GM18858 (cell line): ENCODE measurements at regions not wholly inside any gene's neighbourhood (a gene's known extent, or its start where the extent isn't known, plus 50 kb on each side); places are given as distances from the start of the nearest gene placed in this dataset.
A peak's percentile ranks its signal among the peaks of the same experiment; 100 is the strongest.
"Not testable (repeated sequence)": the region's sequence is repeated elsewhere in the genome, so short reads cannot be mapped to it uniquely, and the experiment has no call there.

Experiments
- ATAC-seq: cut with Tn5 transposase; IDR thresholded peaks from one replicate; pipeline ENCODE4 v1.9.1; 2021; ENCODE audit not compliant: unreplicated experiment

DNA sequence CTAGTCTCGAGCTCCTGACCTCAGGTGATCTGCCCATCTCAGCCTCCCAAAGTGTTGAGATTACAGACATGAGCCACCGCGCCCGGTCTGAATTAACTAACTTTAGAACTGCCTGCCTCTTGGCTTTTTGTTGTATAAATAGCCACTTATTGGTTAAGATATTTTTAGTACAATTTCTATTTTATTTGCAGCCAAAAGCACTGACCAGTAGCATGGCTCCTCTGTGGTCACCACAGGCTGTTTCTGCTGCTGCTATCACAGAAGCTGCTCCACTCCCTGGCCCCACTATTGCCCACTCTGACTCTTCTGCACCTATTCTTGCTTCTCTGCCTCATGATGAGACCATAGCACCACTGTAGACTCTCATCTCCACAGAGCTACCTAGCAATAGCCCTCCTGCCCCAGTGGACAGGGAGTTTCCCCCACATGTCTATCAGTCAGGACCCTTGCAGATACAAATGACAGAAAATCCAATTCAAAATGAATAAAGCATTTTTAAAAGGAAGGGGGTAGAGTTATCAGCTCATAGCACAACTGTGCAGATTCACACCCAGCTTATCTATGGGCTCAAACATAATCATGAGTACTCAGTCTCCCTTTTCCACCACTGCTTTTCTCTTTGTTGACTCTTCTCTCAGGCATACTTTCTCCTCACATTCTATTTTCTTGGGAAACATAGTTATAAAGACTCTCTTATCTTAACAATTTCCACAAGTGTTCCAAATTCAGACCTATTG lies 151.8 kb upstream of the EPB41L4A start:
- ATAC-seq, result no peak

DNA sequence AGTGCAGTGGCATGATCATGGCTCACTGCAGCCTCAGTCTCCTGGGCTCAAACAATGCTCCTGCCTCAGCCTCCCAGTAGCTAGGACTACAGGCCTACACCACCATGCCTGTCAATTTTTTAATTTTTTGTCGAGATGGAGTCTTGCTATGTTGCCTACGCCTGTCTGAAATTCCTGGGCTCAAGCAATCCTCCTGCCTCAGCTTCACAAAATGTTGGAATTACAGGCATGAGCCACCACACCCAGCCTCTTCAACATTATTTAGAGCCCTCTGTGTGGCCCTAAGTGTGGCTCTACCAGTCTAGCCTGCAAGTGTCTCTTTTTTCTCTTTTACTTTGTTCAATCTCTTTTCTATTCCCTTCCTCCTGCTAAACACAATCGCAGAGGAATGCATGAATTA lies 154.4 kb upstream of the EPB41L4A start:
- no peak for ATAC-seq

DNA sequence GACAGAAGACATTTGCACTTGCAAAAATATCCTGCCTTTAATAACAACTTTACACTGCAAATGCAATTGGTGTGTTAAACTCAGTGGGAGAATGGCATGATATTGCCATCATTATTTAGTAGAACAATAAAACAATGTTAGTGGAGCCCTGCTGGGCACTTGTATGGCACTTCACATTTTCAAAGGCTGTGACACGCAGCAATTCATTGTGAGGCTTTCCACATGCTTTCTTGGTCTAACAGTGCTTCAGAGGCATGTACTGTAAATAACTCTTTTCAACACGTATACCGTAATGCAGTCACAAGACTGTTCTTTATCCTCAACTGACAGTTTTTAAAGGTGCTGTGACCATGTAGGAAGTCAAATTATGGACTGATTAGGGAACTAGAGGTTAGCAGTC lies 155.5 kb upstream of the EPB41L4A start:
- no peak for ATAC-seq

DNA sequence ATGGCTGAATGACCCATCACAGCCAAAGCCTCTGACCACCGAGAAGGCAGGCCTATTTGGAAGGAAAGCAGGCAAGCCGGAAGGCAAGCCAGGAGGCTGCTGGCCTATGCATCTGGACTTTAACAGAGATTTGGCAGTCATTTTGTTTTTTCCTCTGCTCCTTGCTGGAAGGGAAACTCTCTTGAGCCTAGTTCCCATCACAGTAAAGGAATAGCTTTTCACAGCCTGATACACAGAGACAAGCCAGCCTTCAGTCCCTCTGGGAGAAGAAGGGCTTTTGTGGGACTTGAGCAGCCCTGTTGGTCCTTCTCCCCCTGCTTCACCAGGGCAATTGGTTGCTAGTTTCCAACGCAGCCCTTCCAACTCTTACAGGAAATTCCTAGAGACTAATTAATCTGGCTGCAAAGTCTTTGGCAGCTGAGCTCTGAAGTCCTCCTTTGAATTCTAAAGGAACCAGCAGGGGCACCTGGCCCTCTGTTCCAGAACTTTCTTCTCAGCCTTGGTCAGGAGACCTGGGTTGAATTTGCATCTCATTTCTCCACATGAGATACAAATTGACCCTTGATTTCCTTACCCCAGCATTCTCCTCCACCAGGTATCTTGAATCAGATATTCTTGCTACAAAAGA lies 157.3 kb upstream of the EPB41L4A start:
- ATAC-seq, result no peak

DNA sequence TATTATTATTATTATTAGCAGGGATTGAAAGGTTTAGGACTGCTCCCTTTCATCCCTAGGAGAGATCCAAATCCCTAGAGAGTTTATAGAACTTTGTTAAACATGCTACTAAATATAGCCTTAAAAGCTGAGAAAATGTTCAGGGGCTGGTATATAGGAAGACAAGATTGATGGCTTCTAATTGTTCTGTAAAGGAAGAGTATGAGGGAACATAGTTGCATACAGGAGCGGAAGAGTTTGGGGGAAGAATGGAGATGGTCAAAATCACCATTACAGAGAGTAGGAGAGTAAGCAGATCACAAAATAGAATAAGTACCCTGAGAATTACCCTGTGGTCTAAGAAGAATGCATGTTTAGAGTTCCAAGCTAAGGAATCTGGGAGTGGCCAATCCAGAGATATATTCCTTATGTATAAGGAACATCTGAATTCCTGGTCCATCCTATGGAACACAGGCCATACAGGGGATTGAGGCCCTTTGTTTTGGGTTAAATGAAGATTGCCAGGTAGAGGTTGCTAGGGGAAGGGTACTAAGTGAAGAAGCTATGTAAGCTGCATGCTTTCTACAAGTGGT lies 158.0 kb upstream of the APC start:
- no peak for ATAC-seq

DNA sequence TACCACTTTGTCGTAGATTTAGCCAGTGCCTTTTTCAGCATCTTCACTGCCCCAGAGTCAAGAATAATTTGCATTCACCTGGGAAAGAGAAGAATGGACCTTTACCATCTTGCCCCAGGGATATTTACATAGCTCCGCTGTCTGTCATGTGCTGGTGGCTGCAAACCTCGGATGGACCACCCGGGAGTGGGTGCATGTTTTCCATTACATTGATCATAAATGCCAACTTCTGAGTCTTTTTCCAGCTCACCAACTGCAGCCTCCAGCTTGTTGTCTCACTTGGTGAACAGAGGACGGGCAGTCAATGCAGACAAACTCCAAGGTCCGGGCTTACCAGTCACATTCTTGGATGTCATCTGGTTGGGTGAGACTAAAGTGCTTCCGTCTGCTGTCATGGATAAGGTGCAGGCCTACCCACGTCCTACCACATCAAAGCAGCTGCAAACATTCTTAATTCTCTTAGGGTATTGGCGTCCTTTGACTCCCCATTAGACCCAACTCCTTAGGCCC lies 155.8 kb upstream of the APC start:
- no peak for ATAC-seq

DNA sequence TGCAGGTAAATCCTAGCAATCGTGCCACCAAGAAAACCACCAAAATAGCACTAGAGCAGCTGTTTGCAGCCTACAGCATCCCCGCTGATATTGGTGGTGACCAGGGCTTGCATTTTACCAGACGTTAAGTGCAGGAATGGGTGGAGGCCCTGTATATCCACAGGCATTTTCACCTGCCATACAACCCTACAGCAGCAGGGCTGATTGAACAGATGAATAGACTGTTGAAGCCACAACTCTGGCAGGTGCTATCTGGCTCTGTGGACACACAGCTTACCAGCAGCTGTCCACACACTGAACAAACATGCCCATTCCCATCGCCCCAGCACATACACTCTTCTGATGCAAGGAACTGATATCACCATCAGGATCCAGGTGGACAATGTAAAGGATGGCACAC lies 154.5 kb upstream of the APC start:
- no peak for ATAC-seq

DNA sequence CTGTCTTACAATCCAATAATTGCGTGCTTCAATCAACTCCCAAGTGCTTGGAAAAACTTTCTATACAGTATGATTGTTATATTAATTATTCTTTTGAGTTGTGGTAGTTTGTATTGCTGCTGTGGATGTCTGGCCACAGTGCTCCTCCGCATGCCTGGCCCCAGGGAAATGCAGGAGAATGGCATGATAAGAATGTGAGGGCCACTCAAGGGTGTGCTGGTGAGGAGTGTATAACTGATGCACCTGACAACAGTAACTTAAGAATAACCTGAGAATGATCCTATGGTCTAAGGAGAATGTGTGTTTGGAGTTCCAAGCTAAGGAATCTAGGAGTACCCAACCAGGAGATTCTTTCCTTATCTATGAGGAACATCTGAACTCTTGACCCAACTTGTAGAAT lies 152.9 kb upstream of the APC start:
- no peak for ATAC-seq

DNA sequence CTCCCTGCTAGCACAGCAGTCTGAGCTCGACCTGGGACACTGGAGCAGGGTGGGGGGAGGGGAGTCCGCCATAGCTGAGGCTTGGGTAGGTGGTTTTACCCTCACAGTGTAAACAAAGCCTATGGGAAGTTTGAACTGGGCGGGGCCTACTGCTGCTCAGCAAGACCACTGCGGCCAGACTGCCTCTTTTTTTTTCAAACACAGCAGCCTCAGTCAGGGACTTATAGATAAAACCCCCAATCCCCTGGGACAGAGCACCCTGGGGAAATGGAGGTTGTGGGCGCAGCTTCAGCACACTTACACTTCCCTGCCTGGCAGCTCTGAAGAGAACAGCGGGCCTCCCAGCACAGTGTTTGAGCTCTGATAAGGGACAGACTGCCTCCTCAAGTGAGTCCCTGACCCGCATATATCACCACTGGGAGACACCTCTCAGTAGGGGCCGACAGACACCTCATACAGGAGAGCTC lies 151.1 kb upstream of the APC start:
- no peak for ATAC-seq

DNA sequence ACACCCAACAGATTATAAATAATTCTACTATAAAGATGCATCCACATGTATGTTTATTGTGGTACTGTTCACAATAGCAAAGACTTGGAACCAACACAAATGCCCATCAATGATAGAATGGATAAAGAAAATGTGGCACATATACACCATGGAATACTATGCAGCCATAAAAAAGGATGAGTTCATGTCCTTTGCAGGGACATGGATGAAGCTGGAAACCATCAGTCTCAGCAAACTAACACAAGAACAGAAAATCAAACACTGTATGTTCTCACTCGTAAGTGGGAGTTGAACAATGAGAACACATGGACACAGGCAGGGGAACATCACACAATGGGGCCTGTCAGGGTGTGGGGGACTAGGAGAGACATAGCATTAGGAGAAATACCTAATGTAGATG lies 146.8 kb upstream of the APC start:
- ATAC-seq, result not testable (repeated sequence)

DNA sequence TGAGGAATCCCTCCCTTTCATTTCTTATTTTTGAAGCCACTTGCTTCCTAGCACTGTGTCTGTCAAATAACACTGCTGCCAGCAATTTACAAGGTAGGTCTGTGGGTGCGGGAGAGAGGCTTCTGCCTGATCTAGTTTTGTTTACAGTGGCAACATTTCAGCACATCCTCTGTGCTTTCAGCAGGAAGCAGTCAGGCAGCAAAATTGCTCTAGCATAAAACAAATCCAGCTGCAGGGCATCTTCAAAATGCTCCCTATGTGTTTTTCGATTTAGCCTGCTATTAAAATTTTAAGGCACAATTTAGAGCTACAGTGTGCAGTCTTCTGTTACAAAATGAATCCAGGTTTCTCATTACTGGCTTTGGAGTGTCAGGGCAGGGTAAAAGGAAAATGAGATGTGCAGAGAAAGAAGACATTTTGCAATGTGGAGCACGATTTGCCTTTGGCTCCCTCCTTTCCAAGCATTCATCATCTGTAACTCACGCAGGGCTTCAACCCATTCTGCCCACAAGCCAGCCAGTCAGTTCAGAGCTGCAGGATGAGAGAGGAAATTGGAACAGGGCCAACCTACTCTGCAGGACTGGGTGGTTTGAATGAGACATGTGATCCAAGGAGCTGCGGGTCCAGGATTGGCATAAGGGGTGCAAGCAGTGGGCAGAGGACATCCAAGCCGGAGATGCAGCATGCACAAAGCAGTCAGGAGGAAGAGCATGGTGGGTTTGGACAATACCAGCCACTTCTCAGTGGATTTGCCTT lies 143.4 kb upstream of the APC start:
- no peak for ATAC-seq

DNA sequence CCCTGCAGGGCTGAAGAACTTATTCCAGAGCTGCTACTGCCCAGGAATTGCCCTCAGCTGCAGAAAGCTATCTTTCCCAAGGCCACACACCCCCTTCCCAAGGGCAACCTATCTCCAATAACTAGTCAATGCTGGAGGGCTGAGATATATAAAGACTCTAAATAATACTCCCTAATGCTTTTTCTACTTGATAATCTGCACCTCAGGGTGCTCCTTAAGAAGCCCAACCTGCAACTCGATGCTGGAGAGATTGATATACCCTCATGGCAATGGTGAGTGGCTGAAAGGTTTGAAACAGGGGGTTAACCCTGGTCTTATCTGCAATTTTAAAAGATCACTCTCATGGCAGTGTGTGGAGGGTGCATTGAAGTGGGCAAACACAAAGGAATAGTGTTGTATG lies 142.7 kb upstream of the APC start:
- ATAC-seq, result no peak

DNA sequence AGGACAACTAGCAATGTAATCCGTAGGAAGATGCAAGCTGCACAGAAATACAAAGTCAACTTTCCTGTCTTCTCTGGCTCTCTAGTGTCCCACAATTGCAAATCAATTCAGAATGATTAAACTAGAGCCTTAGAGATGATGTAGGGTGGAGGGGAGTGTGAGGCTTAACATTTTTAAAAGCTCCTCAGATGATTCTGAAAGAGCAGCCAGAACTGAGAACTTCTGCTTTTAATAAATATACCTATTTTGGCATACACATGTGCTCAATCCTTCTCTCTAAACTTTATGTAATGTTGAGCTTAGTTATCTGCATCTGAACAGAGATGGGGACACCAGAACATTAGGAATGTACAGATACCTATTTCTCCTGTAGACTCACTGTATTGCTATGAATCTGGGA lies 139.9 kb upstream of the APC start:
- no peak for ATAC-seq

DNA sequence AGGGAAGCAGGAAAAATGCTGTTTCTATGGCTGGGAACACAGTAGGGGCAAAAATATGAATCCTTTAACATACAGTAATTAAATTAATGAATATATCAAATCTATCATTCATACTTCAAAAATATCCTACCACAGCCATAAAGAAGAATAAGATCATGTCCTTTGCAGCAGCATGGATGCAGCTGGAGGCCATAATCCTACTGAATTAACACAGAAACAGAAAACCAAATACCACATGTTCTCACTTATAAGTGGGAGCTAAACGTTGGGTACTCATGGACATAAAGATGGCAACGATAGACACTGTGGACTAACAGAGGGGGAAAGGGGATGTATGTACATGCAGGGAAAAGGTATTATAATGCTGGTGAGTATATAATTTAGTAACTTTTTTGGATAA lies 137.2 kb upstream of the APC start:
- ATAC-seq, result not testable (repeated sequence)

DNA sequence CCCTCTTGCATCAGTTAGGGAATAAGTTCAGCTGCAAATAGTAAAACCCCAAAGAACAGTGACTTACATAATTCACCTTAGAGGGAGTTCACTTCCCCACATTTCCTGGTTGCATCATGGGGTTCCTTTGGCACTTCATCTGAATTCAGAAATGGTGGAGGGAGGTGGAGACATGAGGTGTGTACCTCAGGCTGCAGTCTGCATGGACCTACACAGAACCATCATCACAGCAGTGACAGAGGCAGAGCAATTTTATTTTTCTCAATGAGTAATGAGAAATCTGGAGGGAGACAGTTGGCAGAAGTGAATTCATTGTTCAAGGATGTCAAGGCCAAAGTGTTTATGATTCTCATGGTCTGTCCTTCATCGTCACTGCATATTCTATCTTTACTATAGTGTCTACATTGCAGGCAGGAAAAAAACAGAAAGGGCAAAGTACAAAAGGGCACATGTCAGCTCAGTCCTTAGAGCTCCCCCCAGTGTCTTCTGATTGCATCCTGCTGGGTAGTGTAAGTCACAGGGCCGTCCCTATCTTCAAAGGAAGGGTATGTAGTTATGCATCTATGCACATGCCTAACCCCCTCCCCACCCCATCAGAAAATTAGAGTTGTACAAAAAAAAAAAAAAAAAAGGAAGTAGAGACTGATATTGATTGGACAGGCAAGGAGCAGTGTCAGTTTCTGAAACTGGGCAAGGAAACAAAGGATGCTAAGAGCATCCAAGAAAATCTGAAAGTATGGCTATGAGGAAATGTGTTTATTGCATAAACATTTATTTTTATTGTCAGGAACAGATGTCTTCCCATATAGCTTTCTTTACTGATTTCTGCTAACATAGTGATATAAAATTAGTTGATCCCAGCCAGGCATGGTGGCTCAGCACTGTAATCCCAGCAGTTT lies 132.7 kb upstream of the APC start:
- peak; percentile 40 for ATAC-seq

DNA sequence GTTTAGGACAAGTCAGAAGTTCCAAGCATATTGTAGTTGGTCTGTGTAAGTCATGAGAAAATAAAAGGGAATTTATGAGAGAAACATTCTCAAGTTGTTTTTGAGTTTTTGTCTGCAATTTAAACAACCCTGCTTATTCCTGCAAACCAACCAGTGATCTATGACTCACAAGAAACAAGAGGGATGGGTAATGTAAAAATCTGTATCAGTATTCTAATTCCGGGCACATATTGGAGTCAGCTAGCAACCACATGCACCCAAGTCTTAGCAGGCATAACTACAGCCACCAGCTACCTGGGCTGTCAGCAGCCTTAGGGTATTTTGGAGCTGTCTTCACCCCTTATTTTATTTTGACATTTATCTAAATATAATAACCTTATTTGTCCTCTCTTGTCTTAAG lies 128.7 kb upstream of the APC start:
- ATAC-seq, result no peak

DNA sequence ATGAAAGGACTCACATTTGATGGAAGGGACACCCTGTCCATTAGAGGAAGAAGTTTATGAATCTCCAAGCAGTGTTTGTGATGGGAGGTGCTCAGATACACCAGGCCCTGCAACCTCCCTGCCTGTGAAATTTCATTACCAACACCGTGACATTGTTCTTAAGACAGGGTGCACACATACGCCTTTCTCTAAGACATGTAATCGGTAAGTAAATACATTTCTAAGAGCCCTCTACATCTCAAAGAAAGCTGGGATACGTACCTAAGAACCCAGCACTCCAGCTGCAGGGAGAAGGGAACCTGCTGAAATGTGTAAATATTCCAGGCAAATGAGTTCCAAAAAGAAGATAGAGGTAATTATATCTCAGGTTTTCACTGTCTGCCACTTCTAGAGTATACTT lies 125.0 kb upstream of the APC start:
- ATAC-seq, result no peak

DNA sequence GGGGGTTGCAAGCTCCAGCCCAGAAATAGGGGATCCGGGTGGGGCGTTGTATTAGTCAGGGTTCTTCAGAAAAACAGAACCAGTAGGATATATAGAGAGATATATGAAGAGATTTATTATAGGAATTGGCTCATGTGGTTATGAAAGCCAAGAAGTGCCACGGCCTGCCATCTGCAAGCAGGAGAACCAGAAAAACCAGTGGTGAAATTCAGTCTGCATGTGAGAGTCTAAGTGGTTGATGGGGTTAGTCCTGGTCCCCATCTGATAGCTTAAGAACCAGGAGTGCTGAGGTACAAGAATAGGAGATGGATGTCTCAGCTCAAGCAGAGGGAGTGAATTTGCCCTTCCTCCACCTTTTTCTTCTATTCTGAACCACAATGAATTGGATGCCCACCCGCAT lies 123.4 kb upstream of the APC start:
- ATAC-seq, result no peak

DNA sequence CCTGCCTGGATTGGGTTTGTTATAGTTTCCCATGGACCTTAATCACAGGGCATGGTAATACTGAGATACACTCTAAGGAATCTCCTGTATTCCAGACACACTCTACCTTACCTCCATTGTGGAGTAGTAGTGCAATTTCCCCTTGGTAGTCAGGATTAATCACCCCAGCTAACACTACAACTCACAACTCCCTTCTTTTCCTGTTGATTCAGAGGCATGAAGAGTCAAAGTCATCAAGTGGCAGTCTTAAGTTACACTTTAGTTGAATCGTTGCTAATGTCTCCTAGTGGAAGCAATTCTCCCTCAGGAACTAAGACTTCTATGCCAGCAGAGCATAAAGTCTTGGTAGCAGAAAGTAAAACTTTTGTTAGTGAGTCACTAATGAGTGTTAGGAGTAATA lies 122.7 kb upstream of the APC start:
- no peak for ATAC-seq

DNA sequence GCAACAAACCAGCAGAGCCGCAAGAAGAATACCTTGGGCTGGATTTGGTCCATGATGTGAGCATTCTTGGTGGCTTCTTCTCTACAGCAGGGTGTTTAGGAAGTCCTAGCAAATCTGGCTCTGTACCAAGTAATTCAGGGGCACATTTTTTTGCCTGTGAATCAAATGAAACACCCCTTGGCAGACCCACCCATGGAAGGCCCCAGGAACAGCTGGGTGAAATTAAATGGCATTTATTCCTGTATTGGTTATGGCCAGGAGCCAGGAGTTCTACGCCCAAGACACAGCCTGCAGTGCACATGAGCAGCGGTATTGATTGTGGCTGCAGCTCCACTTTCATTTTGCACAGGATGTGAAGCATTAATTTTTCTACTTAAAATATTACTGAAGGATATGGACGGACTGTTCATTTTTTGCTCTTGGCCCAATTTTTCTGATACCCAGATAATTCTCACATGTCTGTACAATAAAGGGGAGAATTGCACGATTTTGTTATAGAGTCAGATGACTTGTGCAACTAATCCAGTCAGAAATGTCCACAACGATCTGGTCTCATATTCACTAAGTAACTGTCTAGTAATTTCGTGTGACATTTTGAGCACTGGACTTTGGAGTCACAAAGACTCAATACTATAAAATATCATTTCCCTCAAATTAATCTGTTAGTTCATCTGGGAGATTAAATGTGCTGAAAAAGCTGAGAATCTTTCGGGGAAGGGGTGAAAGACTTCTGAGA lies 120.7 kb upstream of the APC start:
- ATAC-seq, result no peak
